ENCODE measurements at regions not wholly inside any gene's neighbourhood (a gene's known extent, or its start where the extent isn't known, plus 50 kb on each side); places are given as distances from the start of the nearest gene placed in this dataset.

DNA sequence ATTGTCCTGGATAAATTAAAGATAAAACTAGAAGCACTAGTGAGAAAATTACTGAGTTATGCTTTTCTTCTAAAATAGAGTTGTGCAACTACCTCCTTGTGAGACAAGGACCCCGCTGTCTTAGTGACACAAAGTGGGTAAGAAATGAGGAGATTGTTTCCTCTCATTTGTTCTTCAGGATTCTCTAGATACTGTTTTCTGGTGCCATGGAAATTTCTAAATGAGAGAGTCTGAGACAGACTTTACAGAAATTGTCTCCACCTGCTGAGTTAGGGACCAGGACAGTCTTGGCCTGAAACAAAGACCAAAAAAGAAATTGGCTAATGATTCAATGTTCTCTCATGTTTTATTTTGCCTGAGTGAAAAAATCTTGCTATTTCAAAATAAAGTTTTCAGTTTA, 427.5 kb downstream of the TUSC7 start:
- Histone ChIP-seq H3K27me3 (ENCODE audit: control insufficient read depth, insufficient read depth, low read length) (no peaks in the 10 kb centered on the region), H3K27ac (ENCODE audit: low read depth in 2 of 2, low read length in 2 of 2) (no peak overlapping the region), H3K9ac (ENCODE audit: low read length in 3 of 3) (no peak overlapping the region), H3K9me3 (ENCODE audit: control insufficient read depth in 2 of 3, insufficient read depth in 1 of 3, low read length in 3 of 3) (no peaks in the 10 kb centered on the region), H3K4me3 (ENCODE audit: low read length in 3 of 3) (no peak overlapping the region), H3K4me1 (ENCODE audit: control insufficient read depth in 2 of 3, insufficient read depth in 2 of 3, low read depth in 1 of 3, low read length in 3 of 3) (no peaks in the 10 kb centered on the region), H3K36me3 (ENCODE audit: control insufficient read depth in 2 of 3, insufficient read depth in 3 of 3, low read length in 3 of 3) (no peaks in the 10 kb centered on the region)
- intact Hi-C loops (cut with DNase I): no loop called here
- DNase-seq: no peak
- FAIRE-seq: no peak
- no peak for TF ChIP-seq CTCF (IDR thresholded peaks at IDR 0.05; ENCODE audit: borderline replicate concordance, extremely low read depth, insufficient read depth)

GRCh38 chr3:117139681-117140080, 430.1 kb downstream of the TUSC7 start:
- intact Hi-C loops (cut with DNase I): no loop called here
- H3K9ac ChIP-seq (ENCODE audit: low read length in 3 of 3): no peak overlapping the region
- DNase-seq: no peak
- no peaks in the 10 kb centered on the region for H3K9me3 ChIP-seq (ENCODE audit: control insufficient read depth in 2 of 3, insufficient read depth in 1 of 3, low read length in 3 of 3)
- H3K27ac ChIP-seq (ENCODE audit: low read depth in 2 of 2, low read length in 2 of 2): no peak overlapping the region
- no peak for FAIRE-seq
- TF ChIP-seq CTCF (IDR thresholded peaks at IDR 0.05; ENCODE audit: borderline replicate concordance, extremely low read depth, insufficient read depth): no peak
- H3K36me3 ChIP-seq (ENCODE audit: control insufficient read depth in 2 of 3, insufficient read depth in 3 of 3, low read length in 3 of 3): no peaks in the 10 kb centered on the region
- H3K27me3 ChIP-seq (ENCODE audit: control insufficient read depth, insufficient read depth, low read length): no peaks in the 10 kb centered on the region
- no peak overlapping the region for H3K4me3 ChIP-seq (ENCODE audit: low read length in 3 of 3)
- no peaks in the 10 kb centered on the region for H3K4me1 ChIP-seq (ENCODE audit: control insufficient read depth in 2 of 3, insufficient read depth in 2 of 3, low read depth in 1 of 3, low read length in 3 of 3)

- DNase-seq (no peak), FAIRE-seq (no peak)
- no peaks in the 10 kb centered on the region for H3K27me3 ChIP-seq (ENCODE audit: control insufficient read depth, insufficient read depth, low read length)
- H3K4me3 ChIP-seq (ENCODE audit: low read length in 3 of 3): no peak overlapping the region
- H3K36me3 ChIP-seq (ENCODE audit: control insufficient read depth in 2 of 3, insufficient read depth in 3 of 3, low read length in 3 of 3): no peaks in the 10 kb centered on the region
- intact Hi-C loops (cut with DNase I): no loop called here
- H3K9me3 ChIP-seq (ENCODE audit: control insufficient read depth in 2 of 3, insufficient read depth in 1 of 3, low read length in 3 of 3): no peaks in the 10 kb centered on the region
- H3K4me1 ChIP-seq (ENCODE audit: control insufficient read depth in 2 of 3, insufficient read depth in 2 of 3, low read depth in 1 of 3, low read length in 3 of 3): no peaks in the 10 kb centered on the region
- no peak overlapping the region for H3K9ac ChIP-seq (ENCODE audit: low read length in 3 of 3)
- H3K27ac ChIP-seq (ENCODE audit: low read depth in 2 of 2, low read length in 2 of 2): no peak overlapping the region
- no peak for TF ChIP-seq CTCF (IDR thresholded peaks at IDR 0.05; ENCODE audit: borderline replicate concordance, extremely low read depth, insufficient read depth)
These were observed 432.2 kb downstream of the TUSC7 start for GRCh38 chr3:117141812-117142211.

GRCh38 chr3:117144853-117145252, 435.3 kb downstream of the TUSC7 start:
- Histone ChIP-seq H3K27me3 (ENCODE audit: control insufficient read depth, insufficient read depth, low read length) (no peaks in the 10 kb centered on the region), H3K9ac (ENCODE audit: low read length in 3 of 3) (no peak overlapping the region), H3K36me3 (ENCODE audit: control insufficient read depth in 2 of 3, insufficient read depth in 3 of 3, low read length in 3 of 3) (no peaks in the 10 kb centered on the region), H3K9me3 (ENCODE audit: control insufficient read depth in 2 of 3, insufficient read depth in 1 of 3, low read length in 3 of 3) (no peaks in the 10 kb centered on the region), H3K4me3 (ENCODE audit: low read length in 3 of 3) (no peak overlapping the region), H3K27ac (ENCODE audit: low read depth in 2 of 2, low read length in 2 of 2) (no peak overlapping the region), H3K4me1 (ENCODE audit: control insufficient read depth in 2 of 3, insufficient read depth in 2 of 3, low read depth in 1 of 3, low read length in 3 of 3) (no peaks in the 10 kb centered on the region)
- FAIRE-seq (no peak), DNase-seq (no peak)
- TF ChIP-seq CTCF (IDR thresholded peaks at IDR 0.05; ENCODE audit: borderline replicate concordance, extremely low read depth, insufficient read depth): no peak
- intact Hi-C loops (cut with DNase I): no loop called here

All from kidney (tissue), 13 donors.